GM12874 (cell line): ENCODE measurements at regions not wholly inside any gene's neighbourhood (a gene's known extent, or its start where the extent isn't known, plus 50 kb on each side); places are given as distances from the start of the nearest gene placed in this dataset.

Experiments
- CTCF ChIP-seq: IDR thresholded peaks from 2 replicates; pipeline ENCODE4 v1.5.1; 2011; ENCODE audit warnings: low read depth, mild to moderate bottlenecking, control low read depth, low read length, moderate library complexity; ENCODE audit not compliant: insufficient read depth

GRCh38 chr2:238693337-238694093 lies 154.4 kb upstream of the TWIST2 start:
- TF ChIP-seq CTCF = no peak

- no peak for TF ChIP-seq CTCF
Measured at GRCh38 chr2:238694136-238694755, 153.6 kb upstream of the TWIST2 start.

GRCh38 chr2:238694922-238695321 lies 153.0 kb upstream of the TWIST2 start:
- no peak for TF ChIP-seq CTCF

- no peak for TF ChIP-seq CTCF
Measured at GRCh38 chr2:238695538-238695937, 152.3 kb upstream of the TWIST2 start.

GRCh38 chr2:238696331-238696730 lies 151.6 kb upstream of the TWIST2 start:
- no peak for TF ChIP-seq CTCF

- no peak for TF ChIP-seq CTCF
Measured at GRCh38 chr2:238696786-238697185, 151.1 kb upstream of the TWIST2 start.

- no peak for TF ChIP-seq CTCF
Measured at GRCh38 chr2:238697193-238698071, 150.5 kb upstream of the TWIST2 start.
